SU-DHL-6 (cell line): ENCODE measurements at regions not wholly inside any gene's neighbourhood (a gene's known extent, or its start where the extent isn't known, plus 50 kb on each side); places are given as distances from the start of the nearest gene placed in this dataset.

Experiments
- EZH2phosphoT487 ChIP-seq: fragments of 200-600 bp; sonication (generic), shearing (Covaris generic); conservative IDR thresholded peaks from 2 replicates; pipeline ENCODE4 v1.6.1; 2018; ENCODE audit warnings: mild to moderate bottlenecking, antibody characterized with exemption, low read length, moderate library complexity, mixed read lengths
- TF ChIP-seq, protein P1 (sequence below): fragments of 200-600 bp; sonication (generic); IDR thresholded peaks from one replicate; pipeline ENCODE4 v1.5.1; 2017; ENCODE audit warnings: antibody characterized with exemption, mild to moderate bottlenecking, low read length, moderate library complexity; ENCODE audit not compliant: insufficient read depth, poor library complexity, severe bottlenecking

- TF ChIP-seq EZH2phosphoT487 = no peak
- TF ChIP-seq, protein P1, sequence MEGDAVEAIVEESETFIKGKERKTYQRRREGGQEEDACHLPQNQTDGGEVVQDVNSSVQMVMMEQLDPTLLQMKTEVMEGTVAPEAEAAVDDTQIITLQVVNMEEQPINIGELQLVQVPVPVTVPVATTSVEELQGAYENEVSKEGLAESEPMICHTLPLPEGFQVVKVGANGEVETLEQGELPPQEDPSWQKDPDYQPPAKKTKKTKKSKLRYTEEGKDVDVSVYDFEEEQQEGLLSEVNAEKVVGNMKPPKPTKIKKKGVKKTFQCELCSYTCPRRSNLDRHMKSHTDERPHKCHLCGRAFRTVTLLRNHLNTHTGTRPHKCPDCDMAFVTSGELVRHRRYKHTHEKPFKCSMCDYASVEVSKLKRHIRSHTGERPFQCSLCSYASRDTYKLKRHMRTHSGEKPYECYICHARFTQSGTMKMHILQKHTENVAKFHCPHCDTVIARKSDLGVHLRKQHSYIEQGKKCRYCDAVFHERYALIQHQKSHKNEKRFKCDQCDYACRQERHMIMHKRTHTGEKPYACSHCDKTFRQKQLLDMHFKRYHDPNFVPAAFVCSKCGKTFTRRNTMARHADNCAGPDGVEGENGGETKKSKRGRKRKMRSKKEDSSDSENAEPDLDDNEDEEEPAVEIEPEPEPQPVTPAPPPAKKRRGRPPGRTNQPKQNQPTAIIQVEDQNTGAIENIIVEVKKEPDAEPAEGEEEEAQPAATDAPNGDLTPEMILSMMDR = no peak
These were observed 130.1 kb upstream of the BMP4 start for GRCh38 chr14:54086767-54087166.
